Ovary (tissue), 7 donors: ENCODE measurements at regions not wholly inside any gene's neighbourhood (a gene's known extent, or its start where the extent isn't known, plus 50 kb on each side); places are given as distances from the start of the nearest gene placed in this dataset. TPM values are rescaled to one million over a fixed set of nuclear protein-coding genes. Genes with fewer than 3 reads are reported as not detected.

Source experiments
- DNase-seq, 5 donors: peaks; one replicate each; pipeline ENCODE4 v3.0.0-alpha.2; 2019 to 2020
- H3K27ac ChIP-seq, 2 donors: fragments of 200-600 bp; one replicate each; pipeline versions ENCODE4 v1.5.1 to v1.8.0; 2019 to 2022
- H3K27me3 ChIP-seq: fragments of 200-600 bp; one replicate; pipeline ENCODE4 v1.8.0; 2022
- H3K36me3 ChIP-seq: fragments of 200-600 bp; sonication (generic); one replicate; pipeline ENCODE4 v1.5.1; 2019
- H3K4me1 ChIP-seq: one replicate; pipeline ENCODE4 v1.8.1; 2013; ENCODE audit warnings: mild to moderate bottlenecking, moderate library complexity; ENCODE audit not compliant: insufficient read depth
- H3K4me3 ChIP-seq: fragments of 200-600 bp; sonication (generic); one replicate; pipeline ENCODE4 v1.5.1; 2017
- H3K9me3 ChIP-seq, 2 donors: fragments of 200-600 bp in 1 of 2; sonication (generic) in 1 of 2; one replicate each; pipeline versions ENCODE4 v1.5.1 to v1.8.1; 2013 to 2019; ENCODE audit warnings: mild to moderate bottlenecking in 1 of 2, moderate library complexity in 1 of 2
- CTCF ChIP-seq, 3 donors: fragments of 450-650 bp in 2 of 3; fragments of 200-600 bp in 1 of 3; IDR thresholded peaks; one replicate each; pipeline versions ENCODE4 v1.5.1 to v1.8.0; 2016 to 2022; ENCODE audit warnings: antibody characterized with exemption in 3 of 3, mild to moderate bottlenecking in 1 of 3
- EP300 ChIP-seq: sonication (generic); formaldehyde crosslinking; IDR thresholded peaks from one replicate; pipeline ENCODE4 v1.6.1; 2017; ENCODE audit warnings: antibody characterized with exemption
- POLR2A ChIP-seq: fragments of 450-650 bp; IDR thresholded peaks from one replicate; pipeline ENCODE4 v1.6.1; 2017; ENCODE audit warnings: antibody characterized with exemption, mild to moderate bottlenecking, moderate library complexity
- WGBS, 3 donors: extraction: QIAGEN DNeasy Blood & Tissue Kit in 1 of 3; methylation state at CpG; one replicate each; pipeline versions ENCODE4 v1.1.5 to v1.1.7; 2013 to 2017; 5-methylcytosine and 5-hydroxymethylcytosine counted together
- intact Hi-C, 4 donors: fragments of 100-400 bp; cut with DNase I; formaldehyde crosslinking; loops; one replicate each; pipeline versions ENCODE4 v1.11.0 to v1.15.1; 2022 to 2023
- microRNA-seq, 3 donors: library from miRNA; unstranded; fragments of <30 nt; microRNA quantifications; one replicate each; pipeline versions ENCODE4 to v1.2.0, GENCODE V29; 2019 to 2020
- small RNA-seq: library from RNA; depleted of rRNA; stranded (forward); fragments of <200 nt; gene quantifications from one replicate; pipeline ENCODE3, GENCODE V24; 2016
- donor health status: DM: no; HTN: no; CAD: no; lungs with moderate emphysema.
- donor health status: DM: no; HTN: no; CAD: no.
- donor health status: Bipolar disorder and iron deficiency.
- donor health status: DM: no; HTN: no; CAD: no.
- donor health status: DM: yes; HTN: yes; CAD: no.

- H3K36me3 ChIP-seq: no peaks in the 10 kb centered on the region
- TF ChIP-seq EP300 (no peak), CTCF (IDR thresholded peaks at IDR 0.05) (no peak), POLR2A (no peak)
- no peak overlapping the region for H3K4me3 ChIP-seq
- no peak for DNase-seq
- intact Hi-C loops: no loop called here
- no peaks in the 10 kb centered on the region for H3K27me3 ChIP-seq
- H3K27ac ChIP-seq: no peak overlapping the region
- no peaks in the 10 kb centered on the region for H3K9me3 ChIP-seq
- WGBS, 3 donors: 74 to 90% (median 90%) methylated on average over 4 of the region's 4 CpGs
- no peaks in the 10 kb centered on the region for H3K4me1 ChIP-seq
Observed at GRCh38 chr3:44185396-44185915, 56.2 kb upstream of the TOPAZ1 start.

GRCh38 chr3:44186111-44186672, 55.5 kb upstream of the TOPAZ1 start:
- TF ChIP-seq CTCF (IDR thresholded peaks at IDR 0.05) (no peak), POLR2A (no peak), EP300 (no peak)
- Histone ChIP-seq H3K27ac (no peak overlapping the region), H3K4me1 (no peaks in the 10 kb centered on the region), H3K36me3 (no peaks in the 10 kb centered on the region), H3K27me3 (no peaks in the 10 kb centered on the region), H3K9me3 (no peaks in the 10 kb centered on the region), H3K4me3 (no peak overlapping the region)
- WGBS, 3 donors: 57 to 75% (median 66%) methylated on average over 2 of the region's 2 CpGs
- DNase-seq: no peak
- intact Hi-C loops: no loop called here

- no peak for TF ChIP-seq POLR2A
- TF ChIP-seq EP300: no peak
- TF ChIP-seq CTCF (IDR thresholded peaks at IDR 0.05): no peak
- DNase-seq: no peak
- Histone ChIP-seq H3K4me1 (no peaks in the 10 kb centered on the region), H3K9me3 (no peaks in the 10 kb centered on the region), H3K4me3 (no peak overlapping the region), H3K36me3 (no peaks in the 10 kb centered on the region), H3K27ac (no peak overlapping the region), H3K27me3 (no peaks in the 10 kb centered on the region)
- 35 to 63% (median 51%) methylated on average over 2 of the region's 2 CpGs for WGBS, 3 donors
- intact Hi-C loops: no loop called here
Observed at GRCh38 chr3:44186712-44187111, 55.0 kb upstream of the TOPAZ1 start.

Small RNAs in the stretch of these regions (microRNA-seq; reads per million reads assigned to microRNA genes)
- 0.36 to 2.7 (median 0.75) reads per million in 3 donors for gene MIR138-1

Small RNAs in the stretch of these regions (small RNA-seq; reads per million reads assigned to genes)
- gene MIR138-1: not detected
- not detected for gene RNU6-367P
